ENCODE measurements at regions not wholly inside any gene's neighbourhood (a gene's known extent, or its start where the extent isn't known, plus 50 kb on each side); places are given as distances from the start of the nearest gene placed in this dataset.

DNA sequence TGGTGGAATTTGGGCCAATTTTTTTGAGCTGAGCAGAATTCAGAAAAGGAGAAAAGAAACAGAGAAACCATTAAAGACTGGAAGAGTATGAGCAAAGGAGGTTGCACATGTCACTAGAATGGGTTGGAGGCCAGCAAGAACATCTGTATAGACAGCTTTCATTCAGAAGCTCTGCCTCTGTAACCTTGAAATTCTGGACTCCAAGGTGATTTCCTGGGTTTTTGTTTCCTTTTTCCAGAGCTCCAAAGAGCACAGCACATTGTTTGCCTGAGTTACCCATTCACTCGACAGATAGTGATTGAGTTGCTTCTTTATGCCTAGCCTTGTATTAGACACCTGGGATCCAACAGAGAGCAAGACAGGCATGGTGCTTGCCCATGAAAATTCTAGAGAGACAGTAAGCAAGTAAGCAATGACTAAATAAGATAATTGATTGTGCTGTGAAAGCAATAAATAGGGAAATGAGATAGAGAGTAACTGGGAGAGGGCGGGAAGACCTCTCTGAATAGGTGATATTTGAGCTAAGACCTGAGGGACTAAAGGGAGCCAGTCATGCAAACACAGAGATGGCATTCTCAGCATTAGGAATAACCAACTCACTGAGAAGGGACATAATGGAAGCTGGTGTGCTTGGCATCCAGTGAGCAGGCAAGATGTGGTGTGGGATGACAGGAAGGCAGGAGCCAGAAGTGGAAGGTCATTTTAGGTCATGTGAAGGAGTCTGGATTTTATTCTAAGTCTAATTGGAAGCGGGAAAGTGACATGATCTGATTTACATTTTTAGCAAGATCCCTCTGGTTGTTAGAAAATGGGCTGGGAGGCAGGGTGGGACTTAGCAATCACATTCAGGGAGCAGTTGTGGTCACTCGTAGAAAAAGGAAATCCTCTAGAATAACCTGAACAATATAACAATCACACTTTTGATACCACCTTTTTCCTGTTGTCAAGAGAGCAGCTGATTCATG is 197.5 kb downstream of the HS3ST3A1 start:
- no peak for DNase-seq

GRCh38 chr17:13400491-13400890 is 201.2 kb downstream of the HS3ST3A1 start:
- no peak for DNase-seq

GRCh38 chr17:13398853-13399252 is 202.9 kb downstream of the HS3ST3A1 start:
- no peak for DNase-seq

DNA sequence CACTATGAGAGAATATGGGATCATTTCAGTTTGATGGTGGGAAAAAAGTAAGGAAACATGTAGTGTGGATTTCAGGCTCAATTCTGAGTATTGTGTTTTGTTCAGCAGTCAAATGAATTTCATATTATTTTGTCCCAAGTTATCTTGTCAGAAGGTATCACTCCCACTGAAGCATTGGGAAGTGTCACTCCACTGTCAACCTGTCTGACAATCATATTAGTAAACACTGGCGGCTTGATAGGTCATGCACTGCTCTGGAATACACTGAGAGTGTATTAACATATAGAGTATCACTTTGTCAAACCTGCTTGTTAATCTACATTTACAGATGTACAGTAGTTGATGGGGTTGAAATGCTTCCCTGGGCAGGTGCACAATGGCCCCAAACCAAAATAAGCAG is 203.6 kb downstream of the HS3ST3A1 start:
- DNase-seq: no peak

- no peak for DNase-seq
These were observed 205.9 kb downstream of the HS3ST3A1 start for GRCh38 chr17:13395862-13396261.

GRCh38 chr17:13395346-13395745 is 206.4 kb downstream of the HS3ST3A1 start:
- DNase-seq: no peak

GRCh38 chr17:13393841-13394710 is 207.7 kb downstream of the HS3ST3A1 start:
- no peak for DNase-seq

DNA sequence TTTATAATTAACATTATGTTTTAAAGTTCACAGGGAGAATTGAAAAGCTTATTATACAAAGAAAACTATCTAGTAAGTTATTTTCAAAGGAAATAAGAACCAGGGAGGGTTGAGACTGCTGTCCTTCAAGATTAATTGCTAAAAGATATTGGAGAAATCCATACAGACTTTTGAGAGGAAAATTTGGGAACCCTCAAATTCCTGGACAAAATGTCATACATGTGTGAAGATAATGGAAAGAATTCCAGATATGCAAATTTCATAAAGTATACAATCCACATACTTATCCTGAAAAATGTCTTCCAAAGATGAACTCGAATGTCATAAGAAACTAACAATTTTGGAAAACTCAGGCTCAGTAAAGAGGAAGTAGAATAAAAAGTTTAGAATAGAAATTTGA is 213.8 kb downstream of the HS3ST3A1 start:
- DNase-seq: no peak

GRCh38 chr17:13387236-13387635 is 214.5 kb downstream of the HS3ST3A1 start:
- no peak for DNase-seq

- DNase-seq: no peak
These were observed 216.2 kb downstream of the HS3ST3A1 start for GRCh38 chr17:13385481-13385911.

DNA sequence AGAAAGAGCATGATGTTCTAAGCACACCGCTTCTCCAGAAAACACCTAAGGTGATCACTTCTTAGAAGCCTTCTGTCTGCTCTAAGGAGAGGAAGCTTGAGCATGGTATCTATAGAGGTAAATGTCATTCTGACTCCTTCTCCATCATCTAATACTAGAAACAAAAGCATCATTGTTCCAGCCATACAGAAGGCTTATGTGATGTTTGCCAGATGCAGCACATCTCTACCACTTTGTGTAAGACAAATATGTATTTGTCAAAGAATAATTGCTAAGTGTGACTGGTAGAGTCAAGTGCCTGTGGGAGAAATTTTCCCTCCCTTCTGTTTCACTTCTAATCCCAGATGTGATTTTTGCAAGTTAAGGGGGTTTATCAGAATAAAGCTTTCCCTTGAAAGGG is 217.1 kb downstream of the HS3ST3A1 start:
- DNase-seq: no peak

DNA sequence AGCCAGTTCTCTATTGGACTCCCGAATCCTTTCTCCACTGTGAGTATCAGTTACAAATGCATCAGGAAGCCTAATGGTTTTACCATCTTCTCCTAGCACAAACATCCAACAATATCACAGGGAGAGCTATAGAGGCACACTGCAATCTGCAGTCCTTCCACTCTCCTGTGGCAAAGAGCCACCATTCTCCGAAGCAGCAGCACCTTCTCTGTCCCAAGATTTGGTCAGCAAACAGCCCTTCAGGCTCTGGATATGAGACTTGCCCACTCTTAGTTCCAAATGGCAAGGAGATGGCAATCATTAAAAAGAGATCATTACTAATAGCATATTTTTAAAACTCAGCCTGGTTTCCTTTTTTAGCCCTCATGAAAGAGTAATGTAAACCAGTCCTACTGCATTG is 223.4 kb downstream of the HS3ST3A1 start:
- DNase-seq: no peak

GRCh38 chr17:13374203-13375143 is 227.3 kb downstream of the HS3ST3A1 start:
- no peak for DNase-seq

DNA sequence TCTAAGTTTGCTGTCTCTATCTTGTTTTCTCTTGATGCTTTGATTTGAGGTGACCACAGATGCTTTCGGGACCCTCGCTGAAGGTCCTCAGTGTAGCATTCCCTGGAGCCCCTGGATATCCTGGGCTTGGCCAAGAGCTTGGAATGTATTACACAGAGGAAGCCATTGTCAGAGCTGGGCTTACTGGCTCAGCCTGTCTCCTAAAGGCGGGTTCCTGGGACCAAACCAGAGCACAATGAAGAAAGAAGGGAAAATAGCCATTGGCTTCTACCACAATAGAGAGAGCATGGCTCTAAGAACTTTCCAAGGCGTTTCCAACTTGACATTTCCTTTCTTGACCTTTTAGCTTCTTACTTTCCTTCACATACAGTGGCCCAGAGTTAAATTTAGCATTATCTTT is 229.3 kb downstream of the HS3ST3A1 start:
- DNase-seq: no peak

DNA sequence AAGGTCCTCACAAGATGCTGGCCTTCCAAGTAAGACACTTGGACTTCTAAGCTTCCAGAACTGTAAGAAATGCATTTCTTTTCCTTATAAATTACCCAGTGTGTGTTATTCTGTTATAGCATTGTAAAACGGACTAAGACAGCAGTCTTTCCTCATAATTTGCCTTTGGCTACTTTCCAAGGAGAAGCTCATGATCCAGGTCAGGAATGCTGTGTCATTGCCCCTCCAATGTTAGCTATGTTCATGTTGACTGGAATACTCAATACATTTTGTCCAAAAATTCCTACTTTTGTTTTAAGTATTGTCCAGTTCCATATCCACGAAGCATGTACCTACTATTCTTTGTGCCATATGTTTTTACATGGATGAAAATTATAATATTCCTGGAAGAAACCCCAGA is 234.6 kb downstream of the HS3ST3A1 start:
- no peak for DNase-seq

GRCh38 chr17:13365331-13365730 is 236.4 kb downstream of the HS3ST3A1 start:
- no peak for DNase-seq

DNA sequence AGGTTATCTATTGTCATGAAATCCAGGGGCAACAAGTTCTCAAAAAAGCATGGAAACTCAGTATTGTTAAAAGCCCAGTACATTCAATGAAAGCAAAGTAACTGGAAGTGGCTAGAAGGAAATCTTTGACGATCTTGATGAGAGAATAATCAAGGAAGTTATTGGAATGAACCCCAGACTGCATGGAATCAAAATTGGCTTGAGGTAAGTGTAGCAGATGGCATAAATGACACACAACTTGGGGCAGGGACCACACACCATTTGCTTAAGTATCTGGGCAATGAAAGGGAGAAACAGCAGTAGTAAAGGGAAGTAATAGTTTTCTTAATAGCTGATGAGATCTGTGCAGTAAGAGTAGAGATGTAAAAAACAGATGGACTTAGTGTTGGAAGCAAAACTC is 238.0 kb downstream of the HS3ST3A1 start:
- no peak for DNase-seq

DNA sequence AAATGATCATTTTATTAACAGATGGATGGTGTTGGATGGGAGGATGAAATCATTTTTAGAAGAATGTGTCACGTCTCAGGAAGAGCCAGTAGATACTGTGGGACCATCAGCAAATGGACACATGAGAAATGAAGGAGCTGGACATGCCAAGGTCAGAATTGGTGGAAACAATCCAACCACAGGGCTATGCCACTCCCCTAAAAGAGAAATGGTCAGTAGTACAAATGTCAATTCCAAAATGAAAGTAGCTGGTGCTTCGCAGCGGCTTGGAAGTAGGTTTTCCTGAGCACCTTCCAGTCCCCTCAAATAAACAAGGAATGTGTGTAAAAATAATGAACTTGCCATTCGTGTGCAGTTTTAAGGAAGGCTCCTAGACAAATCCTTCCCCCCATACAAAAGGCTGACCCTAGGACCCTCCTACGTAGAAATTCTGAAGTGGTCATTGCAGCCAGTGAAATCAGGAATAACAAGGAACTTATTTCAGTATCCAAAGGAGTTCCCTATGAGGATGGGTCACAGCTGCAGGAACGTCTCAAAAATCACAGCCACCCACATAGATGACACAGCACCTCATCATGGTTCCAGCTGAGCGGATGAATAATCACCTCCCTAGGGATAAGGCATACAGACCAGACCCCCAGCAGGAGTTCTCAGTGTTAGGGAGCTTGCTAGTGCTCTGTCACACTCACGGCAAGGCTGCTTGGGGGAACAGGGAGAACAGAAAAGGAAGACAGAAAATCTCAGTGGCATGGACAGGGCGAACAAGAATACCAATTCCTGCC is 239.2 kb downstream of the HS3ST3A1 start:
- no peak for DNase-seq

DNA sequence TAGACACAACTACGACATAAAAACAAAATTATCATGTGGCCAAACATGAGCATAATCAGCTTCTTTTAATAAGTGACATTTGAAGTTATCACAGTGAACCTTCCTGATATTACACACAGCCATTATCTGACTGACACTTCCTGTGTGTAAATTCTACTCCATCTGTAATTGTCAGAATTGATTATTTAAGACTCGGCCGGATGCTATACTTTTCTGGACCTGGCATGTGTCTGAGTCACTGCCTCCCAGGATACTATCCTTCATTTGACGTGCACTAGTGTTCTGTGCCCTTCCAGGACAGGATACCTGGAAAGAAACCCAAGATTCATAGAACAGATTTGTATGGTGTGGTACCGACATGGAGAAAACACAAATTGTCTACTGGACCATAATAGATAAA is 242.0 kb downstream of the HS3ST3A1 start:
- no peak for DNase-seq

GRCh38 chr17:13355054-13355453 is 246.7 kb downstream of the HS3ST3A1 start:
- no peak for DNase-seq

DNA sequence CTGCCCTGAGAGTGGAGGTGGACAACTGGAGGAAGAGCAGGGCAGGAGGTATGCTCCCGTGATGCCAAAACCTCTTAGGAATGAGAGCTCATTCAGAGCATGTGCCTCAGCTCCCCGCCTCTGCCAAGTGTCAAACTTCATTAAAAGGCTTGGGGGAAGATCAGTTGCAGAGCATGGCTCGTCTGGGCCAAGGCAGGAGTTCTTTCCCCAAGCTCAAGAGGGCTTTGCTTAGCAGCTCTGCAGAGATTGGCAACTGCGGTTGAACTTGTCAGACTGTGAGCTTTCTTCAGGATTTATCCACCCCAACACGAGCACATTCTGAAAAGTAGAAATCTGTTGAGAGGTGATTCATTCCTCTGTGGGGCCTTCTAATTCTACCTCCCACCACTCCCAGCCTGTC is 248.1 kb downstream of the HS3ST3A1 start:
- no peak for DNase-seq
